ENCODE measurements at regions not wholly inside any gene's neighbourhood (a gene's known extent, or its start where the extent isn't known, plus 50 kb on each side); places are given as distances from the start of the nearest gene placed in this dataset.

GRCh38 chr11:112643416-112643815, 317.8 kb upstream of the NCAM1 start:
- TF ChIP-seq CTCF (IDR thresholded peaks at IDR 0.05): no peak
- no peak for TF ChIP-seq POLR2A (IDR thresholded peaks at IDR 0.05)

Data from testis (tissue), 2 donors.